ENCODE measurements at regions not wholly inside any gene's neighbourhood (a gene's known extent, or its start where the extent isn't known, plus 50 kb on each side); places are given as distances from the start of the nearest gene placed in this dataset.
"Not testable (repeated sequence)": the region's sequence is repeated elsewhere in the genome, so short reads cannot be mapped to it uniquely, and the experiment has no call there.

- DNase-seq (ENCODE audit: low spot score): no peak
Measured at GRCh38 chrX:69431420-69431819, 72.7 kb upstream of the NALF2 start.

GRCh38 chrX:69430785-69431184, 73.3 kb upstream of the NALF2 start:
- no peak for DNase-seq (ENCODE audit: low spot score)

GRCh38 chrX:69429339-69430015, 74.6 kb upstream of the NALF2 start:
- DNase-seq (ENCODE audit: low spot score): no peak

GRCh38 chrX:69428216-69428615, 75.9 kb upstream of the NALF2 start:
- DNase-seq (ENCODE audit: low spot score): no peak

GRCh38 chrX:69424910-69425309, 79.2 kb upstream of the NALF2 start:
- no peak for DNase-seq (ENCODE audit: low spot score)

GRCh38 chrX:69424161-69424560, 80.0 kb upstream of the NALF2 start:
- peak; percentile 37 for DNase-seq (ENCODE audit: low spot score)

GRCh38 chrX:69422208-69422607, 81.9 kb upstream of the NALF2 start:
- not testable (repeated sequence) for DNase-seq (ENCODE audit: low spot score)

- DNase-seq (ENCODE audit: low spot score): no peak
Measured at GRCh38 chrX:69415698-69416097, 88.4 kb upstream of the NALF2 start.

- DNase-seq (ENCODE audit: low spot score): no peak
Measured at GRCh38 chrX:69412661-69413060, 91.5 kb upstream of the NALF2 start.

GRCh38 chrX:69398881-69399280, 105.2 kb upstream of the NALF2 start:
- DNase-seq (ENCODE audit: low spot score): no peak

GRCh38 chrX:69396916-69397315, 107.2 kb upstream of the NALF2 start:
- no peak for DNase-seq (ENCODE audit: low spot score)

GRCh38 chrX:69395306-69395705, 108.8 kb upstream of the NALF2 start:
- DNase-seq (ENCODE audit: low spot score): no peak

- DNase-seq (ENCODE audit: low spot score): no peak
Measured at GRCh38 chrX:69389101-69389501, 115.0 kb upstream of the NALF2 start.

- DNase-seq (ENCODE audit: low spot score): no peak
Measured at GRCh38 chrX:69388526-69388925, 115.6 kb upstream of the NALF2 start.

- peak; percentile 81 for DNase-seq (ENCODE audit: low spot score)
Measured at GRCh38 chrX:69387567-69388487, 116.3 kb upstream of the NALF2 start.

GRCh38 chrX:69386681-69387080, 117.4 kb upstream of the NALF2 start:
- no peak for DNase-seq (ENCODE audit: low spot score)

- no peak for DNase-seq (ENCODE audit: low spot score)
Measured at GRCh38 chrX:69379412-69379811, 124.7 kb upstream of the NALF2 start.

- DNase-seq (ENCODE audit: low spot score): no peak
Measured at GRCh38 chrX:69374569-69374968, 129.6 kb upstream of the NALF2 start.

GRCh38 chrX:69372435-69372834, 131.7 kb upstream of the NALF2 start:
- no peak for DNase-seq (ENCODE audit: low spot score)

GRCh38 chrX:69371159-69371558, 133.0 kb upstream of the NALF2 start:
- no peak for DNase-seq (ENCODE audit: low spot score)

GRCh38 chrX:69369999-69370398, 134.1 kb upstream of the NALF2 start:
- DNase-seq (ENCODE audit: low spot score): no peak

GRCh38 chrX:69366183-69366582, 137.9 kb upstream of the NALF2 start:
- no peak for DNase-seq (ENCODE audit: low spot score)

GRCh38 chrX:69365755-69366154, 138.4 kb upstream of the NALF2 start:
- no peak for DNase-seq (ENCODE audit: low spot score)

All from HT-29 (cell line).